PC-3 (cell line): ENCODE measurements at regions not wholly inside any gene's neighbourhood (a gene's known extent, or its start where the extent isn't known, plus 50 kb on each side); places are given as distances from the start of the nearest gene placed in this dataset.

Experiments
- ATAC-seq: fragments of 200-7000 bp; cut with Tn5 transposase; 2 replicates; pipeline ENCODE4 v1.9.1; 2020; ENCODE audit warnings: mild to moderate bottlenecking, moderate library complexity
- BruUV-seq: library from RNA; stranded (reverse); fragments of 400-500 nt; replicated peaks from 2 replicates; lab custom pipeline; 2021; lab: Mats Ljungman, UMichigan
- CTCF ChIA-PET: fragments of 300-600 bp; sonication (Branson Sonifier 250); formaldehyde crosslinking; loops from one replicate; lab custom pipeline; 2022; ENCODE audit warnings: antibody characterized with exemption; lab: Charles Lee
- POLR2A ChIA-PET: fragments of 300-600 bp; sonication (Branson Sonifier 250); formaldehyde crosslinking; loops from one replicate; lab custom pipeline; 2022; ENCODE audit warnings: antibody characterized with exemption; ENCODE audit not compliant: unreplicated experiment; lab: Charles Lee
- DNase-seq: peaks from one replicate; pipeline ENCODE4 v3.0.0-alpha.2; 2015
- H2AFZ ChIP-seq: fragments of 300-600 bp; sonication (generic); 2 replicates; pipeline ENCODE4 v1.6.0; 2016; ENCODE audit warnings: antibody characterized with exemption, low read length
- H3F3A ChIP-seq: fragments of 300-600 bp; sonication (generic); one replicate; pipeline ENCODE4 v1.6.0; 2017; ENCODE audit warnings: antibody characterized with exemption, low read length, control low read depth, mild to moderate bottlenecking; ENCODE audit not compliant: unreplicated experiment
- H3K27ac ChIP-seq: fragments of 300-600 bp; sonication (generic); 2 replicates; pipeline ENCODE4 v1.5.1; 2016; ENCODE audit warnings: mild to moderate bottlenecking, low read length
- H3K27me3 ChIP-seq: fragments of 300-600 bp; sonication (generic); 2 replicates; pipeline ENCODE4 v1.6.1; 2016; ENCODE audit warnings: low read length, mixed read lengths
- H3K36me3 ChIP-seq: fragments of 300-600 bp; sonication (generic); 2 replicates; pipeline ENCODE4 v1.6.1; 2016; ENCODE audit warnings: low read depth, mixed run types, low read length, mixed read lengths
- H3K4me1 ChIP-seq: fragments of 300-600 bp; sonication (generic); 2 replicates; pipeline ENCODE4 v1.5.1; 2016; ENCODE audit warnings: low read length; ENCODE audit not compliant: insufficient read depth
- H3K4me2 ChIP-seq: fragments of 300-600 bp; sonication (generic); 2 replicates; pipeline ENCODE4 v1.6.0; 2016; ENCODE audit warnings: low read length
- H3K4me3 ChIP-seq: fragments of 300-600 bp; sonication (generic); 2 replicates; pipeline ENCODE4 v1.5.1; 2016; ENCODE audit warnings: mild to moderate bottlenecking, low read length, mixed read lengths
- H3K79me2 ChIP-seq: fragments of 300-600 bp; sonication (generic); 2 replicates; pipeline ENCODE4 v1.6.1; 2017; ENCODE audit warnings: low read length, mixed read lengths
- H3K9ac ChIP-seq: fragments of 300-600 bp; sonication (generic); 2 replicates; pipeline ENCODE4 v1.6.0; 2016; ENCODE audit warnings: mild to moderate bottlenecking, low read length
- H3K9me2 ChIP-seq: fragments of 300-600 bp; sonication (generic); replicated peaks from 2 replicates; pipeline ENCODE4 v1.6.1; 2016; ENCODE audit warnings: mixed run types, low read length, mixed read lengths
- H3K9me3 ChIP-seq: fragments of 300-600 bp; sonication (generic); 2 replicates; pipeline ENCODE4 v1.6.1; 2016; ENCODE audit warnings: low read length, mixed read lengths
- H4K20me1 ChIP-seq: fragments of 300-600 bp; sonication (generic); 2 replicates; pipeline ENCODE4 v1.6.1; 2016; ENCODE audit warnings: low read length, mixed read lengths
- EZH2 ChIP-seq: fragments of 300-600 bp; sonication (generic); IDR thresholded peaks from one replicate; pipeline ENCODE4 v1.6.1; 2017; ENCODE audit warnings: antibody characterized with exemption, mild to moderate bottlenecking, low read length; ENCODE audit not compliant: unreplicated experiment
- EZH2phosphoT487 ChIP-seq: fragments of 300-600 bp; sonication (generic); IDR thresholded peaks from 2 replicates; pipeline ENCODE4 v1.6.1; 2018; ENCODE audit warnings: mild to moderate bottlenecking, antibody characterized with exemption, low read length, borderline replicate concordance
- intact Hi-C: fragments of 100-400 bp; cut with micrococcal nuclease; formaldehyde crosslinking; loops from 2 replicates; pipeline ENCODE4 v1.9.0; 2023
- TF ChIP-seq, protein P1 (sequence below): fragments of 300-600 bp; sonication (generic); conservative IDR thresholded peaks from 2 replicates; pipeline ENCODE4 v1.5.1; 2017; ENCODE audit warnings: antibody characterized with exemption, low read depth, mild to moderate bottlenecking, low read length

- TF ChIP-seq EZH2 (no peak), EZH2phosphoT487 (no peak)
- TF ChIP-seq, protein P1, sequence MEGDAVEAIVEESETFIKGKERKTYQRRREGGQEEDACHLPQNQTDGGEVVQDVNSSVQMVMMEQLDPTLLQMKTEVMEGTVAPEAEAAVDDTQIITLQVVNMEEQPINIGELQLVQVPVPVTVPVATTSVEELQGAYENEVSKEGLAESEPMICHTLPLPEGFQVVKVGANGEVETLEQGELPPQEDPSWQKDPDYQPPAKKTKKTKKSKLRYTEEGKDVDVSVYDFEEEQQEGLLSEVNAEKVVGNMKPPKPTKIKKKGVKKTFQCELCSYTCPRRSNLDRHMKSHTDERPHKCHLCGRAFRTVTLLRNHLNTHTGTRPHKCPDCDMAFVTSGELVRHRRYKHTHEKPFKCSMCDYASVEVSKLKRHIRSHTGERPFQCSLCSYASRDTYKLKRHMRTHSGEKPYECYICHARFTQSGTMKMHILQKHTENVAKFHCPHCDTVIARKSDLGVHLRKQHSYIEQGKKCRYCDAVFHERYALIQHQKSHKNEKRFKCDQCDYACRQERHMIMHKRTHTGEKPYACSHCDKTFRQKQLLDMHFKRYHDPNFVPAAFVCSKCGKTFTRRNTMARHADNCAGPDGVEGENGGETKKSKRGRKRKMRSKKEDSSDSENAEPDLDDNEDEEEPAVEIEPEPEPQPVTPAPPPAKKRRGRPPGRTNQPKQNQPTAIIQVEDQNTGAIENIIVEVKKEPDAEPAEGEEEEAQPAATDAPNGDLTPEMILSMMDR: no peak
- intact Hi-C loops: no loop called here
- H3K79me2 ChIP-seq: no peaks in the 10 kb centered on the region
- ATAC-seq: no peak
- no peak overlapping the region for H2AFZ ChIP-seq
- ChIA-PET POLR2A (no interaction called here), CTCF (no interaction called here)
- BruUV-seq: no TSS peak
- H3K4me3 ChIP-seq: no peak overlapping the region
- no peak overlapping the region for H3K27ac ChIP-seq
- H3F3A ChIP-seq: no peaks in the 10 kb centered on the region
- H3K4me2 ChIP-seq: no peak overlapping the region
- H3K9me3 ChIP-seq: no peaks in the 10 kb centered on the region
- DNase-seq: no peak
- no peak overlapping the region for H3K9ac ChIP-seq
- H3K27me3 ChIP-seq: no peaks in the 10 kb centered on the region
- no peaks in the 10 kb centered on the region for H3K36me3 ChIP-seq
- no peaks in the 10 kb centered on the region for H3K9me2 ChIP-seq
- no peaks in the 10 kb centered on the region for H4K20me1 ChIP-seq
- no peaks in the 10 kb centered on the region for H3K4me1 ChIP-seq
These were observed 1208.3 kb upstream of the B3GALT2 start for GRCh38 chr1:194394676-194395075.

- H4K20me1 ChIP-seq: no peaks in the 10 kb centered on the region
- no peak overlapping the region for H3K4me2 ChIP-seq
- DNase-seq: no peak
- no peak for ATAC-seq
- no peaks in the 10 kb centered on the region for H3F3A ChIP-seq
- no peaks in the 10 kb centered on the region for H3K36me3 ChIP-seq
- no peak overlapping the region for H2AFZ ChIP-seq
- no peak overlapping the region for H3K4me3 ChIP-seq
- H3K27ac ChIP-seq: no peak overlapping the region
- H3K4me1 ChIP-seq: no peaks in the 10 kb centered on the region
- no peaks in the 10 kb centered on the region for H3K27me3 ChIP-seq
- CTCF ChIA-PET: no interaction called here
- intact Hi-C loops: no loop called here
- BruUV-seq: no TSS peak
- TF ChIP-seq EZH2phosphoT487: no peak
- TF ChIP-seq, protein P1: no peak
- TF ChIP-seq EZH2: no peak
- H3K79me2 ChIP-seq: no peaks in the 10 kb centered on the region
- no peaks in the 10 kb centered on the region for H3K9me3 ChIP-seq
- H3K9ac ChIP-seq: no peak overlapping the region
- POLR2A ChIA-PET: no interaction called here
- H3K9me2 ChIP-seq: no peaks in the 10 kb centered on the region
These were observed 1201.1 kb upstream of the B3GALT2 start for GRCh38 chr1:194387531-194387930.

DNA sequence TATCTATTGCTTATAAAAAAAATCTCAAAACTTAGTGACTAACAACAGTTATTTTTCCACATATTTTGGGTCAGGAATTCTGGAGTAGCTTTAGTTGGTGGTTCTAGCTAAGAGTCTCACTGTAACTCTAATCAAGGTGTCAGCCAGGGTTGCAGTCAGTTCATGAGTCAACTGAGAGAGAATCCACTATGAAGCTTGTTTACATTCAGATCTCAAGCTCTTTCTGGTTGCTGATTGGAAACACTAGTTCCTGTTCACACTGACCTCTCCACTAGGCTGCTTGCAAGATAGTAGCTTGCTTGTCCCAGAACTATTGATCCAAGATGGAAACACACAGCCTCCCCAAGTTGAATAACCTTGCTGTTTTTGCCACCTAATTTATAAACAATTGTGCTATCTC lies 1192.1 kb upstream of the B3GALT2 start:
- BruUV-seq: no TSS peak
- H3K9ac ChIP-seq: no peak overlapping the region
- no peaks in the 10 kb centered on the region for H3F3A ChIP-seq
- CTCF ChIA-PET: no interaction called here
- no peak overlapping the region for H2AFZ ChIP-seq
- no peak for TF ChIP-seq EZH2phosphoT487
- no peak for TF ChIP-seq EZH2
- TF ChIP-seq, protein P1: no peak
- no peaks in the 10 kb centered on the region for H3K9me3 ChIP-seq
- H3K4me1 ChIP-seq: no peaks in the 10 kb centered on the region
- H3K27ac ChIP-seq: no peak overlapping the region
- H4K20me1 ChIP-seq: no peaks in the 10 kb centered on the region
- H3K9me2 ChIP-seq: no peaks in the 10 kb centered on the region
- no peak overlapping the region for H3K4me3 ChIP-seq
- no peak for ATAC-seq
- no peaks in the 10 kb centered on the region for H3K27me3 ChIP-seq
- POLR2A ChIA-PET: no interaction called here
- H3K36me3 ChIP-seq: no peaks in the 10 kb centered on the region
- DNase-seq: no peak
- H3K79me2 ChIP-seq: no peaks in the 10 kb centered on the region
- intact Hi-C loops: no loop called here
- no peak overlapping the region for H3K4me2 ChIP-seq
